C4-2B (cell line): ENCODE measurements at regions not wholly inside any gene's neighbourhood (a gene's known extent, or its start where the extent isn't known, plus 50 kb on each side); places are given as distances from the start of the nearest gene placed in this dataset.

ENCODE experiments used
- CTCF ChIP-seq: fragments of 450-650 bp; conservative IDR thresholded peaks from 2 replicates; pipeline ENCODE4 v1.5.1; 2017; ENCODE audit warnings: mild to moderate bottlenecking
- ZFX ChIP-seq: fragments of 450-650 bp; IDR thresholded peaks from 2 replicates; pipeline ENCODE4 v1.6.1; 2017

DNA sequence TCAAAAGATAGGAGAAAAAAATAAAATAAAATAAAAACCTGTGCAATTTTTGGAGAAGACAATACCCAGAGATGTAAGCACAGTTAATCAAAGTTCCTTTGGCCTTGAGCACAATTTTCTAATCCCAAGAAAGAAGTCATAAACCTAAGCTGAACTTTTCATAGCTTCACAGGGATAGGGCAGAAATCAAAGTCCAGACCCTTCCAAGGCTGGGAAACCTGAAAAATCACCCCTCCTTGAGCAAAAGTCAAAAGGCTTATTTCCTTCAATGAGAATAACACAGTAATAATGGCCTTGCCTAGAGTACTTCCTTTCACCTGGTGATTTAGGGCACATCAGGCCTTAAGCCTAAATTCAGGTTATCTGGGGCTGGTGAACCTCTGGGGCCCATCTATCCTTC, 415.0 kb upstream of the BTBD3 start:
- TF ChIP-seq CTCF (no peak), ZFX (no peak)
